ENCODE measurements at regions not wholly inside any gene's neighbourhood (a gene's known extent, or its start where the extent isn't known, plus 50 kb on each side); places are given as distances from the start of the nearest gene placed in this dataset.

GRCh38 chr5:30846171-30846570, 347.3 kb upstream of the CDH6 start:
- DNase-seq (ENCODE audit: low read depth in 2 of 2) = no peak

GRCh38 chr5:30845194-30845593, 348.3 kb upstream of the CDH6 start:
- no peak for DNase-seq (ENCODE audit: low read depth in 2 of 2)

DNA sequence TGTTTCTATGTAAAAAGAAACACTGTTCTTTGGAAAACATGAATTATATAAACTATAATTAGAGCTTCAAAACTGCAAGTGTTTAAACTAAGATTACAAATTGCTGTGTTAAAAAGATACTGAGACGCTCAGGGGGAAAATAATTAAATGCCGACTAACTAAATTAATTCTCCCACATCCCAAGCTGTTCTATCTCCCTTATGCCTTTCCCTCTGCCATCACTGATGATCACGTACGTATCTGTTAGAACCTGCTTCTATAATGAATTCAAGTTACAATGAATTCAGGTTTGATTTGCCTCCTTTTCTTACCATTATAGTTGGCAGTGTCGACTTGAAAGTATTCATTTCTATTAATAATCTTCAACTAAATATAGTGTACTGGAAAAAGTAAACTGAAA, 349.9 kb upstream of the CDH6 start:
- DNase-seq (ENCODE audit: low read depth in 2 of 2) = no peak

- DNase-seq (ENCODE audit: low read depth in 2 of 2) = no peak
These were observed 353.5 kb upstream of the CDH6 start for GRCh38 chr5:30839956-30840355.

- DNase-seq (ENCODE audit: low read depth in 2 of 2) = no peak
These were observed 354.5 kb upstream of the CDH6 start for GRCh38 chr5:30838936-30839496.

- no peak for DNase-seq (ENCODE audit: low read depth in 2 of 2)
These were observed 361.0 kb upstream of the CDH6 start for GRCh38 chr5:30832519-30832918.

DNA sequence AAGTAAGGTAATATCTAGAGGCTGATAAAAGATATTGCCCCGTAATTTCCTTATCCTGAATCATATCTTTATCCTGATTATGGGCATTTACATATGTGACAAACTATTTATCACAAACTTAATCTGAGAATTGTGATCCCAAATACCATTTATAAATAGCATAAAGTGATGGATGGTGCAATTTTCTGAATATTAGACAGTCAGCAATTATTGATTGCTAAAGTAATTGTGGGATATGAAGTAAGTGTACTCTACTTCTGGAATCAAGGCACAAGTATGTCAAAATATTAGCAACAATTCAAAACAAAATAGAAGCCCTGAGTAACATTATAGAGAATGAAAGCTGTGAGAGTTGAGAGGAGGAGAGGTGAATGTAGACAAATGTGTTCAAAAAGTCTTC, 361.9 kb upstream of the CDH6 start:
- no peak for DNase-seq (ENCODE audit: low read depth in 2 of 2)

- DNase-seq (ENCODE audit: low read depth in 2 of 2) = no peak
These were observed 362.4 kb upstream of the CDH6 start for GRCh38 chr5:30831123-30831522.

DNA sequence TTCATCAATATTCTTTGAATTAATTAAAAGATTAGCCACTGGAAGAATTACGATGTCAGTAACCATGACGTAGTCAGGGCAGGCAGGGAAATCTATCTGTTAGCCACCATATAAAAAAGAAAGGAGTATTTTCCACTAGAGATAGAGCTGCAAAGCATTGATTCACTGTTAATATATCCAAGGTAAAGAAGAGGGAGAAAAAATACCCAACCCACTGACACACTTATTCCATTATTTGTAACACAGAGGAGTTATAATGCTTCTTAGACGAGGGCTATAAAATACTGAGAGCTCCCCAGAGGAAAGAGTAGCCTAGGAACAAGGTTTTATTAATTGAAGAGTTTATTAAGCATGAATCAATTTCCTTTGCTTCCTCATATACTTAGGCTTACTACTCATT, 382.2 kb upstream of the CDH6 start:
- no peak for DNase-seq (ENCODE audit: low read depth in 2 of 2)

GRCh38 chr5:30809933-30810332, 383.6 kb upstream of the CDH6 start:
- DNase-seq (ENCODE audit: low read depth in 2 of 2) = no peak

DNA sequence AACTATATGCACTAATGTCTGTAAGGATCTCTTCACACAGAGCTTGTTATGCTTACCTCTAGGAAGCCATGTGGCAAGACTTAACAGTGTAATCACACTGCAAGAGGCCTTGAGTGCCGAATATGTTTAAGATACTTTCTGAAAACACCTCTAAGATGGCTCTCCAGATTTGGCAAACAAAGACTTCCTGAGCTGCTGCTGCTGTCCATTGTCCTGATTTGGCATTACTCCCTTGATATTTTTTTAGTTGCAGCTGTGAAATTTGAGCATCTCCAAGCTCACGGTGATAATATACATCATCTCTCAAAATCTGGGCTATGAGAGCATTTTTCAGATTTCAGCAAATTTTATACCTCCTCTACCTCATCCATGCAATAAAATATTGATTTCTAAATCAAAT, 384.5 kb upstream of the CDH6 start:
- DNase-seq (ENCODE audit: low read depth in 2 of 2) = no peak

DNA sequence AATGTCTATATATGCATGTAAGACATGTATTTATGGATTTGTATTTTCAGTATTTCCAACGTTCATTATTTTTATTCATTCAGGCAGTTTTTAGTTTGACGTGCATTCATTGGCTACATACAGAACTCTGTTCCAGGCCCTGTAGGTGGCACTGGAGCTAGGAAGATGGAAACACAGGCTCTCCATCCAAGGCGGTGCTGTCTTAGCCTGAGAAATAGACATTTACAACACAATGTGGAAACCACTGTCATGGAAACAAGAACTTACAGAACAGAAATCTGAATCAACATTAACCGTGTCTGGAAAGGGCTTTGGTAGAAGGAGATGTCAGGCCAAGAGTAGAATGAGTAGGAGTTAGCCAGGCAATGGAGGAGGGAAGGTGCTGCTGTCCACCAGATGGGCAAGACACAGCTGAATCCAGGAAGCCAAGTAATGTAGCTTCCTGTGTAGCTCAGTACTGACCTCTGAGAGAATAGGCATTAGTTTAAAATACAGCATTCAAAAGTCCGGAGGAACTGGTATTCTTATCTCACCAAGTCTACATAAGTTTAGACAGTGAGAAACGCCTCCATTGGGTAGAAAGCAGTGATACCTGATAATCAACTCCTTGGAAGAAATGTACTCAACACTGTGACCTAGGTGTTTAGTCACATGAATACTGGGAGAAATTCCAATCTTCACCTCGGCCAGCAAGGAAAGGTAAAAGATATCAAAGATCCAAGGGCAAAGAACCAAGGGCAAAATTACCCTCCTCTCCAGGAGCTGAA, 388.6 kb upstream of the CDH6 start:
- no peak for DNase-seq (ENCODE audit: low read depth in 2 of 2)

DNA sequence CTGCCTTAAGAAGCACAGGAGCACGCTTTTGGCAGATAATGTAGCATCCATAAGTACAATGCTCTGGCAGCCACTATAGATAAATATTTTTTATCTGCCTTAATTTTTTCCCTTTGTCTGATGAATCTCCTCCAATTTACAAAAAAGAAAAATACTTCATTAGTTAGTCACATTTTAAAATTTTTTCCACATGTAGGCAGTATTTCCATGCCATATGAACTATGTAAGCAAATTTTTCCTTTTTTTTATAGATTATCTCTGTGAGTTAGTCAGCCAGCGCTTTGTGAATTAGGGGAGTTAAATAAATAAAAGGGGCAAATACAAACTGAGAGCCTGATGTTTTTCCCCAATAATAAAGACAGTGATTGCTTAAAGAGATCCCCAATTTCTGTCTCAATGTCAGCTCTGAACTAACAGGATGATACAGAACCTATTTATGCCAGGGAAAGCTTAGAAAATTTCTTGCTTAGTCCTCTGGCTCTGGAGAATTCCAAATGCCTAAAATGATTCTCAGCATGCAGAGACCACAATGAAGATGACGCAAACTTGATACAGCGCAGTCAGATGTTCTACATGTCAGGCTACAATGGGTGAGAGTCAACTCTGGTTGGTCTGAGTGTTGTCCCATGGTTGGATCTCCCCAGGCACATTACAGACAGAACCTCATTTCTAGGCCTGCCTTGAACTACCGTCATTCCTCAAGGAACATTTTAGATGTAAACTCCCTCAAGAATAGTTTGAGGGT, 390.4 kb upstream of the CDH6 start:
- DNase-seq (ENCODE audit: low read depth in 2 of 2) = no peak

GRCh38 chr5:30781643-30782042, 411.8 kb upstream of the CDH6 start:
- no peak for DNase-seq (ENCODE audit: low read depth in 2 of 2)

- DNase-seq (ENCODE audit: low read depth in 2 of 2) = no peak
These were observed 425.3 kb upstream of the CDH6 start for GRCh38 chr5:30768056-30768690.

- DNase-seq (ENCODE audit: low read depth in 2 of 2) = no peak
These were observed 427.8 kb upstream of the CDH6 start for GRCh38 chr5:30765706-30766105.

- DNase-seq (ENCODE audit: low read depth in 2 of 2) = no peak
These were observed 428.3 kb upstream of the CDH6 start for GRCh38 chr5:30765227-30765626.

- no peak for DNase-seq (ENCODE audit: low read depth in 2 of 2)
These were observed 428.8 kb upstream of the CDH6 start for GRCh38 chr5:30764704-30765103.

- DNase-seq (ENCODE audit: low read depth in 2 of 2) = no peak
These were observed 433.8 kb upstream of the CDH6 start for GRCh38 chr5:30759731-30760130.

DNA sequence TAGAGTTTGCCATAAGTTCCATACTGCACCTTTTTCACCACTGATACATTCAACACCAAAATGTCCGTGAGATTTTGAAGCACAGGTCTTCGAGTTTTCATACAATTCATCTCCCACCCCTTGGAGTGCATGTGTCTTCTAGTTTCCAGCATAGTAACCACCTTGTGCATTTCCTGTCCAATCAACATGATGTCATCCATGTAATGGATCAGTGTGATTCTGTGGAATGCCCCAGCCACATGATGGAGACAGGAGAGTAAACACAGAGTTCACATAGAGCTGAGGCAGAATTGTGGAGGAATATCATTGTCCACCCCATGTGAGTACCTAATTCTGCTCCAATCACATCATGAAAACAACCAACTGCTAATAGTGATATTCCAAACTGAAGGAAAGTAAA, 441.5 kb upstream of the CDH6 start:
- no peak for DNase-seq (ENCODE audit: low read depth in 2 of 2)

- no peak for DNase-seq (ENCODE audit: low read depth in 2 of 2)
These were observed 443.5 kb upstream of the CDH6 start for GRCh38 chr5:30749971-30750370.

- no peak for DNase-seq (ENCODE audit: low read depth in 2 of 2)
These were observed 446.1 kb upstream of the CDH6 start for GRCh38 chr5:30747412-30747811.

- DNase-seq (ENCODE audit: low read depth in 2 of 2) = no peak
These were observed 456.8 kb upstream of the CDH6 start for GRCh38 chr5:30736669-30737068.
